ENCODE measurements at regions not wholly inside any gene's neighbourhood (a gene's known extent, or its start where the extent isn't known, plus 50 kb on each side); places are given as distances from the start of the nearest gene placed in this dataset.

GRCh38 chr1:212225871-212226302, 59.3 kb upstream of the PPP2R5A start:
- no peak for DNase-seq

- no peak for DNase-seq
Measured at GRCh38 chr1:212226467-212226866, 58.7 kb upstream of the PPP2R5A start.

GRCh38 chr1:212228076-212228475, 57.1 kb upstream of the PPP2R5A start:
- no peak for DNase-seq

GRCh38 chr1:212228591-212229119, 56.6 kb upstream of the PPP2R5A start:
- no peak for DNase-seq

GRCh38 chr1:212229654-212230053, 55.6 kb upstream of the PPP2R5A start:
- no peak for DNase-seq

- no peak for DNase-seq
Measured at GRCh38 chr1:212230329-212230728, 54.9 kb upstream of the PPP2R5A start.

GRCh38 chr1:212231372-212231771, 53.8 kb upstream of the PPP2R5A start:
- DNase-seq: no peak

GRCh38 chr1:212232090-212232489, 53.1 kb upstream of the PPP2R5A start:
- no peak for DNase-seq

GRCh38 chr1:212233321-212233720, 51.9 kb upstream of the PPP2R5A start:
- DNase-seq: no peak

- peak; percentile 45 for DNase-seq
Measured at GRCh38 chr1:212234431-212235395, 50.5 kb upstream of the PPP2R5A start.

Measured in occipital lobe (tissue), 1 donor.